ENCODE measurements at regions not wholly inside any gene's neighbourhood (a gene's known extent, or its start where the extent isn't known, plus 50 kb on each side); places are given as distances from the start of the nearest gene placed in this dataset.

- TF ChIP-seq CTCF (IDR thresholded peaks at IDR 0.05) (no peak), POLR2A (IDR thresholded peaks at IDR 0.05) (no peak)
These were observed 650.5 kb upstream of the ZNF385D start for GRCh38 chr3:22401499-22401898.
